Endodermal cell (in vitro differentiated cells): ENCODE measurements at regions not wholly inside any gene's neighbourhood (a gene's known extent, or its start where the extent isn't known, plus 50 kb on each side); places are given as distances from the start of the nearest gene placed in this dataset.

Experiments used
- DNase-seq: peaks from one replicate; pipeline ENCODE4 v3.0.0-alpha.2; 2017
- H3K27ac ChIP-seq: 2 replicates; pipeline ENCODE4 v1.5.1; 2013; ENCODE audit warnings: mild to moderate bottlenecking, low read depth, low read length, moderate library complexity
- H3K27me3 ChIP-seq: 2 replicates; pipeline ENCODE4 v1.6.1; 2013; ENCODE audit warnings: mild to moderate bottlenecking, low read length, moderate library complexity; ENCODE audit not compliant: insufficient read depth, control insufficient read depth, poor library complexity, severe bottlenecking
- H3K36me3 ChIP-seq: 2 replicates; pipeline ENCODE4 v1.7.0; 2013; ENCODE audit warnings: mild to moderate bottlenecking, low read length, moderate library complexity; ENCODE audit not compliant: control insufficient read depth, insufficient read depth
- H3K4me1 ChIP-seq: one replicate; pipeline ENCODE4 v1.7.0; 2013; ENCODE audit warnings: low read length; ENCODE audit not compliant: control insufficient read depth, insufficient read depth
- H3K4me3 ChIP-seq: 2 replicates; pipeline ENCODE4 v1.5.1; 2013; ENCODE audit warnings: mild to moderate bottlenecking, low read length, moderate library complexity
- H3K9ac ChIP-seq: 2 replicates; pipeline ENCODE4 v1.6.1; 2013; ENCODE audit warnings: mild to moderate bottlenecking, low read length, moderate library complexity; ENCODE audit not compliant: poor library complexity, severe bottlenecking; ENCODE audit errors: extremely low read depth
- H3K9me3 ChIP-seq: 2 replicates; pipeline ENCODE4 v1.6.1; 2013; ENCODE audit warnings: mild to moderate bottlenecking, low read length, moderate library complexity; ENCODE audit not compliant: control insufficient read depth
- H3K27ac Mint-ChIP-seq: 2 replicates; pipeline ENCODE4 v1.8.0; 2020; ENCODE audit warnings: mixed read lengths
- H3K27me3 Mint-ChIP-seq: 2 replicates; pipeline ENCODE4 v1.8.0; 2021; ENCODE audit warnings: mild to moderate bottlenecking, mixed read lengths; ENCODE audit not compliant: insufficient read depth
- H3K36me3 Mint-ChIP-seq: 2 replicates; pipeline ENCODE4 v1.8.0; 2020; ENCODE audit warnings: low read depth, mixed read lengths
- H3K4me1 Mint-ChIP-seq: 2 replicates; pipeline ENCODE4 v1.8.0; 2020; ENCODE audit warnings: mixed read lengths
- H3K4me3 Mint-ChIP-seq: 2 replicates; pipeline ENCODE4 v1.8.0; 2020; ENCODE audit warnings: mild to moderate bottlenecking, moderate library complexity, mixed read lengths
- H3K9me3 Mint-ChIP-seq: 2 replicates; pipeline ENCODE4 v1.8.0; 2020; ENCODE audit warnings: mild to moderate bottlenecking, mixed read lengths
- CTCF ChIP-seq: fragments of 200-600 bp; sonication (generic); conservative IDR thresholded peaks from 2 replicates; pipeline ENCODE4 v1.5.0; 2021; ENCODE audit warnings: antibody characterized with exemption, mild to moderate bottlenecking
- WGBS, 2 experiments: methylation state at CpG; one replicate each; pipeline versions ENCODE4 v1.1.5 to v1.1.7; 2013; ENCODE audit warnings: missing lambda C conversion rate in 2 of 2, mixed read lengths in 1 of 2; ENCODE audit not compliant: insufficient coverage in 1 of 2, insufficient read length in 1 of 2; 5-methylcytosine and 5-hydroxymethylcytosine counted together

DNA sequence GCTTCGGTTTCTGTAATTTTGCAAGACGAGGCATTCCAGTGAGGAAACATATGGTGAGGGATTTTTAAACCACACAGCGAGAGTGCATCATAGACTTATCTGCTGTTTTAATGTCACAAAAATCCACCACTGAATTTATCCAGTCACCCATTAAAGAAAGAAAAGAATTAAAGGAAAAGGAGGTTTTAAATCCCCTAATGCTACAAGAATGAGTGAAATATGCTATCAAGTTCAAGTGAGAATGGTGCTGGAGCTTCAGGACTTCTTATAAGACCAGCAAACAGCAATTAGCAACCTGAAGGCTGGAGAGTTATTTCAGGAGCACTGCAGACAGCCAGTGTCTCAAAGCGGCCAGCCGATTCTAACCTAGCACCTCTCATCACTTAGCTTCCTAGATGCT is 439.1 kb upstream of the MGMT start:
- H3K9me3 ChIP-seq: no peaks in the 10 kb centered on the region
- no peaks in the 10 kb centered on the region for H3K36me3 ChIP-seq
- TF ChIP-seq CTCF: no peak
- Mint-ChIP-seq H3K4me1 (peaks cover 19% of the 10 kb centered on the region), H3K27ac (no peak overlapping the region), H3K4me3 (no peak overlapping the region), H3K9me3 (no peaks in the 10 kb centered on the region), H3K36me3 (no peaks in the 10 kb centered on the region), H3K27me3 (peaks cover 47% of the 10 kb centered on the region)
- no peak for DNase-seq
- no peak overlapping the region for H3K4me3 ChIP-seq
- H3K4me1 ChIP-seq: no peaks in the 10 kb centered on the region
- peaks cover 8% of the 10 kb centered on the region for H3K27me3 ChIP-seq
- WGBS, 2 experiments: 94% methylated on average over 5 of the region's 5 CpGs; no CpG with 5 or more reads in 1 of the 2 experiments
- H3K27ac ChIP-seq: no peak overlapping the region
- H3K9ac ChIP-seq: no peak overlapping the region

DNA sequence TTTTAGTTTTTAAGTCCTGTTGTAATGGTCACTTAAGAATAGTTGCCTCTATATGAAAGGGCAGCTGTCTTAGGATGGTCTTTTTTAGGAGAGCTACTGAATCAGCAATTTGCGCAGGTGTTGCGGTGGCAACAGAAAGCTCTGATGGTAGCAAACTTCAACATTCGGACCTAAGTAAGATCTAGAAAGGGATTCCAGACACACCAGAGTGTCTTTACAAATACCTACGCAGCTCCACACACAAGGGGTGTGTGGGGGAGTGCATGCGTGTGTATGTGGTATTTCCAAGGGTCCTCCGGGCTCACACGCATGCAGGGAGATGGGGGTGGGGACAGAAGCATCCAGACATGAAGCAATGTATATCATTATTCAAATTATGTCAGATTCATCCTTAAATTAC is 438.6 kb upstream of the MGMT start:
- H3K4me3 Mint-ChIP-seq: no peak overlapping the region
- H3K4me1 Mint-ChIP-seq: peaks cover 16% of the 10 kb centered on the region
- Histone ChIP-seq H3K4me1 (no peaks in the 10 kb centered on the region), H3K27me3 (peaks cover 13% of the 10 kb centered on the region), H3K9ac (no peak overlapping the region), H3K4me3 (no peak overlapping the region), H3K27ac (no peak overlapping the region), H3K36me3 (no peaks in the 10 kb centered on the region), H3K9me3 (no peaks in the 10 kb centered on the region)
- H3K36me3 Mint-ChIP-seq: no peaks in the 10 kb centered on the region
- no peak overlapping the region for H3K27ac Mint-ChIP-seq
- 96 to 100% methylated on average over 5 to 7 of the region's 7 CpGs for WGBS, 2 experiments
- DNase-seq: no peak
- TF ChIP-seq CTCF: no peak
- H3K9me3 Mint-ChIP-seq: no peaks in the 10 kb centered on the region
- H3K27me3 Mint-ChIP-seq: peaks cover 52% of the 10 kb centered on the region

- H3K4me1 ChIP-seq: peaks cover 2% of the 10 kb centered on the region
- Mint-ChIP-seq H3K27me3 (peaks cover 56% of the 10 kb centered on the region), H3K36me3 (no peaks in the 10 kb centered on the region), H3K9me3 (no peaks in the 10 kb centered on the region), H3K4me1 (peaks cover 22% of the 10 kb centered on the region), H3K27ac (no peak overlapping the region), H3K4me3 (no peak overlapping the region)
- H3K9ac ChIP-seq: no peak overlapping the region
- no peak overlapping the region for H3K4me3 ChIP-seq
- no peak overlapping the region for H3K27ac ChIP-seq
- H3K9me3 ChIP-seq: no peaks in the 10 kb centered on the region
- H3K36me3 ChIP-seq: no peaks in the 10 kb centered on the region
- DNase-seq: no peak
- peaks cover 13% of the 10 kb centered on the region for H3K27me3 ChIP-seq
- no peak for TF ChIP-seq CTCF
- 89 to 90% methylated on average over 5 to 7 of the region's 9 CpGs for WGBS, 2 experiments
Measured at GRCh38 chr10:129029051-129029450, 438.0 kb upstream of the MGMT start.
